Esophagus muscularis mucosa (tissue), 4 donors: ENCODE measurements at regions not wholly inside any gene's neighbourhood (a gene's known extent, or its start where the extent isn't known, plus 50 kb on each side); places are given as distances from the start of the nearest gene placed in this dataset.
"Not testable (repeated sequence)": the region's sequence is repeated elsewhere in the genome, so short reads cannot be mapped to it uniquely, and the experiment has no call there.

Source experiments
- DNase-seq: peaks from one replicate; pipeline ENCODE4 v3.0.0-alpha.2; 2017; ENCODE audit errors: extremely low spot score
- H3K27ac ChIP-seq, 4 donors: fragments of 200-600 bp; sonication (generic); replicated peaks in 1 of 4; 1 replicate in 3 of 4; 2 replicates in 1 of 4; pipeline ENCODE4 v1.5.1; 2016 to 2019; ENCODE audit warnings: mild to moderate bottlenecking in 1 of 4
- H3K27me3 ChIP-seq, 4 donors: fragments of 200-600 bp; sonication (generic); one replicate each; pipeline versions ENCODE4 v1.5.1 to v1.6.0; 2016 to 2019
- H3K36me3 ChIP-seq, 4 donors: fragments of 200-600 bp; sonication (generic); one replicate each; pipeline ENCODE4 v1.5.1; 2016 to 2019
- H3K4me1 ChIP-seq, 4 donors: fragments of 200-600 bp; sonication (generic); one replicate each; pipeline ENCODE4 v1.5.1; 2016 to 2019
- H3K4me3 ChIP-seq, 4 donors: fragments of 200-600 bp; sonication (generic); 1 replicate in 2 of 4; 2 replicates in 2 of 4; pipeline ENCODE4 v1.5.1; 2016 to 2019; ENCODE audit warnings: mild to moderate bottlenecking in 4 of 4, moderate library complexity in 1 of 4
- H3K9me3 ChIP-seq, 4 donors: fragments of 200-600 bp; sonication (generic); 1 replicate in 3 of 4; 2 replicates in 1 of 4; pipeline ENCODE4 v1.5.1; 2016 to 2019
- EP300 ChIP-seq: sonication (generic); formaldehyde crosslinking; IDR thresholded peaks from one replicate; pipeline ENCODE4 v1.6.1; 2017; ENCODE audit warnings: antibody characterized with exemption
- POLR2A ChIP-seq: fragments of 450-650 bp; IDR thresholded peaks from one replicate; pipeline ENCODE4 v1.6.1; 2017; ENCODE audit warnings: antibody characterized with exemption, moderate library complexity, mild to moderate bottlenecking, low read depth
- POLR2AphosphoS5 ChIP-seq, 2 donors: sonication (generic); formaldehyde crosslinking; IDR thresholded peaks; one replicate each; pipeline ENCODE4 v1.6.1; 2017; ENCODE audit warnings: antibody characterized with exemption in 2 of 2
- WGBS: methylation state at CpG from one replicate; pipeline ENCODE4 v1.1.5; 2018; 5-methylcytosine and 5-hydroxymethylcytosine counted together
- intact Hi-C: fragments of 100-400 bp; cut with DNase I; formaldehyde crosslinking; loops from one replicate; pipeline ENCODE4 v1.15.1; 2023
- TF ChIP-seq, protein P1 (sequence below), 3 experiments: fragments of 200-600 bp in 2 of 3; fragments of 450-650 bp in 1 of 3; sonication (generic) in 2 of 3; IDR thresholded peaks; one replicate each; pipeline ENCODE4 v1.5.1; 2017 to 2019; ENCODE audit warnings: antibody characterized with exemption in 3 of 3, mild to moderate bottlenecking in 2 of 3, moderate library complexity in 1 of 3

- TF ChIP-seq, protein P1, sequence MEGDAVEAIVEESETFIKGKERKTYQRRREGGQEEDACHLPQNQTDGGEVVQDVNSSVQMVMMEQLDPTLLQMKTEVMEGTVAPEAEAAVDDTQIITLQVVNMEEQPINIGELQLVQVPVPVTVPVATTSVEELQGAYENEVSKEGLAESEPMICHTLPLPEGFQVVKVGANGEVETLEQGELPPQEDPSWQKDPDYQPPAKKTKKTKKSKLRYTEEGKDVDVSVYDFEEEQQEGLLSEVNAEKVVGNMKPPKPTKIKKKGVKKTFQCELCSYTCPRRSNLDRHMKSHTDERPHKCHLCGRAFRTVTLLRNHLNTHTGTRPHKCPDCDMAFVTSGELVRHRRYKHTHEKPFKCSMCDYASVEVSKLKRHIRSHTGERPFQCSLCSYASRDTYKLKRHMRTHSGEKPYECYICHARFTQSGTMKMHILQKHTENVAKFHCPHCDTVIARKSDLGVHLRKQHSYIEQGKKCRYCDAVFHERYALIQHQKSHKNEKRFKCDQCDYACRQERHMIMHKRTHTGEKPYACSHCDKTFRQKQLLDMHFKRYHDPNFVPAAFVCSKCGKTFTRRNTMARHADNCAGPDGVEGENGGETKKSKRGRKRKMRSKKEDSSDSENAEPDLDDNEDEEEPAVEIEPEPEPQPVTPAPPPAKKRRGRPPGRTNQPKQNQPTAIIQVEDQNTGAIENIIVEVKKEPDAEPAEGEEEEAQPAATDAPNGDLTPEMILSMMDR (IDR thresholded peaks at IDR 0.05): no peak
- no peak for TF ChIP-seq POLR2A
- Histone ChIP-seq H3K27ac (no peak overlapping the region), H3K27me3 (no peaks in the 10 kb centered on the region), H3K9me3 (peaks cover 0 to 20% (median 11%) of the 10 kb centered on the region in 4 donors), H3K4me3 (no peak overlapping the region), H3K36me3 (no peaks in the 10 kb centered on the region), H3K4me1 (peaks cover 0 to 8% (median 0%) of the 10 kb centered on the region in 4 donors)
- intact Hi-C loops: no loop called here
- 62% methylated on average over 4 of the region's 4 CpGs for WGBS
- DNase-seq: no peak
These were observed 122.1 kb downstream of the MEX3B start for GRCh38 chr15:81923561-81924350.

- Histone ChIP-seq H3K9me3 (peaks cover 0 to 22% (median 15%) of the 10 kb centered on the region in 4 donors), H3K27ac (no peak overlapping the region), H3K36me3 (no peaks in the 10 kb centered on the region), H3K4me1 (peaks cover 0 to 8% (median 0%) of the 10 kb centered on the region in 4 donors), H3K27me3 (no peaks in the 10 kb centered on the region), H3K4me3 (no peak overlapping the region)
- DNase-seq: no peak
- no peak for TF ChIP-seq POLR2AphosphoS5 (IDR thresholded peaks at IDR 0.05)
- no peak for TF ChIP-seq EP300
- TF ChIP-seq, protein P1 (IDR thresholded peaks at IDR 0.05): no peak
- no peak for TF ChIP-seq POLR2A
- intact Hi-C loops: no loop called here
These were observed 123.7 kb downstream of the MEX3B start for GRCh38 chr15:81922143-81922542.

GRCh38 chr15:81921163-81921562 lies 124.7 kb downstream of the MEX3B start:
- no peak overlapping the region for H3K4me3 ChIP-seq
- no peak for TF ChIP-seq EP300
- TF ChIP-seq, protein P1 (IDR thresholded peaks at IDR 0.05): no peak
- TF ChIP-seq POLR2AphosphoS5 (IDR thresholded peaks at IDR 0.05): no peak
- TF ChIP-seq POLR2A: no peak
- DNase-seq: no peak
- peaks cover 0 to 8% (median 0%) of the 10 kb centered on the region in 4 donors for H3K4me1 ChIP-seq
- H3K9me3 ChIP-seq: peaks cover 0 to 22% (median 15%) of the 10 kb centered on the region in 4 donors
- no peaks in the 10 kb centered on the region for H3K36me3 ChIP-seq
- no peak overlapping the region for H3K27ac ChIP-seq
- 67% methylated on average over 1 of the region's 1 CpG for WGBS
- intact Hi-C loops: no loop called here
- H3K27me3 ChIP-seq: no peaks in the 10 kb centered on the region

DNA sequence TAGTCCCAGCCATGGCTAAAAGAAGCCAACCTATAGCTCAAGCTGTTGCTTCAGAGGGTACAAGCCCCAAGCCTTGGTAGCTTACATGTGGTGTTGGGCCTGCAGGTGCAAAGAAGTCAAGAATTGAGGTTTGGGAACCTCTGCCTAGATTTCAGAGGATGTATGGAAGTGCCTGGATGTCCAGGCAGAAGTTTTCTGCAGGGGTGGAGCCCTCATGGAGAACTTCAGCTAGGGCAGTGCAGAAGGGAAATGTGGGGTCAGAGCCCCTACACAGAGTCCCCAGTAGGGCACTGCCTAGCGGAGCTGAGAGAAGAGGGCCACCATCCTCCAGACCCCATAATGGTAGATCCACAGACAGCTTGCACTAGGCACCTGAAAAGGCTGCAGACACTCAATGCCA lies 127.1 kb downstream of the MEX3B start:
- intact Hi-C loops, H3K4me3 ChIP-seq: not testable (repeated sequence)

GRCh38 chr15:81916451-81916850 lies 129.4 kb downstream of the MEX3B start:
- DNase-seq: no peak
- Histone ChIP-seq H3K36me3 (no peaks in the 10 kb centered on the region), H3K27ac (no peak overlapping the region), H3K4me1 (peaks cover 16 to 27% (median 26%) of the 10 kb centered on the region in 4 donors), H3K4me3 (no peak overlapping the region), H3K9me3 (peaks cover 0 to 18% (median 12%) of the 10 kb centered on the region in 4 donors), H3K27me3 (no peaks in the 10 kb centered on the region)
- intact Hi-C loops: no loop called here
- TF ChIP-seq POLR2AphosphoS5 (IDR thresholded peaks at IDR 0.05) (no peak), EP300 (no peak), POLR2A (no peak)
- TF ChIP-seq, protein P1 (IDR thresholded peaks at IDR 0.05): no peak

More for the DNA sequence above, 127.1 kb downstream of the MEX3B start:
- peaks cover 0 to 22% (median 15%) of the 10 kb centered on the region in 4 donors for H3K9me3 ChIP-seq
- not testable (repeated sequence) for H3K36me3 ChIP-seq, H3K27ac ChIP-seq, DNase-seq, H3K27me3 ChIP-seq
- H3K4me1 ChIP-seq: peaks cover 7 to 14% (median 10%) of the 10 kb centered on the region in 4 donors
- 80% methylated on average over 1 of the region's 1 CpG for WGBS
